HG02610 (cell line): ENCODE measurements at regions not wholly inside any gene's neighbourhood (a gene's known extent, or its start where the extent isn't known, plus 50 kb on each side); places are given as distances from the start of the nearest gene placed in this dataset.

Experiments used
- ATAC-seq: cut with Tn5 transposase; IDR thresholded peaks from one replicate; pipeline ENCODE4 v1.9.1; 2021; ENCODE audit warnings: mild to moderate bottlenecking, moderate library complexity; ENCODE audit not compliant: unreplicated experiment

DNA sequence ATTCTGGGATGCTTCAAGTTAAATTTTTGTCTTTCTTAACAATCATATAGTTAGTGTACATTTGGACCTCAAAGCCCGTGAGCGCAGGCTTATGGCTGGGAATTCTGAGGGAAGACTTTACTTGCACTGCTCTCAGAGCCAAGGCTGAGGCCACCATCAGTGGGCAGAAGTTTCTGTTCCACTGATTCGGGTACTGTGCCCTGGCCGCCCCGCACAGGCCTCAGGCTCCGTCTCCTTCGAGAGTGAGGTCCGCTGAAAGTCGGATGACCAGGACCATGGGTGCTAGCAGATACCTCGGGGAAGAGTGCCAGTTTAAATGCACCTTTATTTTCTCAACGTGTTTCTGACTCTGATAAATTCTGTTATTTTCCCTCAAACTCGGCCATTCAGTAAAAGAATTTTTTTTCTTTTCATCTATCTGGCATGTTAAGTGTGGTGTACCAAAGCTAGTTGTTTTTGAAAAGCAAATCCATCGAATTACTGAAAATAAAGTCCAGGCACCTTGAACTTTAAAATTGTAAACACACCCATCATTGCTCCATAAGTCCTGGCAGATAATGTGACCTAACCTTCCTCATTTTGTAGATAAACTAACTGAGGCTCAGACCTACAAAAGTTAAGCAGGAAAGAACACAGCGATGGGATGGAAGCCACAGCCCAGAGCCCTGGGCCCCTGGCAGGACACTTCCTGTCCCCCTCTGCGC, 126.7 kb downstream of the SOX1 start:
- ATAC-seq, result no peak

DNA sequence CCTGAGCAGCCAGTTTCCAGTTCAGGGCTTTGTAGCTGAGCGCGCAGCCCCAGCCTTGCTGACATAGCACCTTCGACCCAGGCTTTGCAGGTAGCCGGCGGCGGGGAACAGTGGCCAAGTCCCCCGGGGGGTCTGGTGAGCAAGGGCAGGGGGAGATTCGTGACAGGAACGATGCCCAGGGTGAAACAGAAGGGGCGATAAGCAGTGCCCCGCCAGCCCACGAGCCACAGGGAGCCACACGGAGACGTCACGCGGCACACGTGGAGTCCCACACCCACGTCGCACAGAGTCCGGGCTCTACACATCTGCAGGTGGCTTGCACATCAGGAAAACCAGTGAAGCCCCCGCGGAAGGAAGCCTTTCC, 127.2 kb downstream of the SOX1 start:
- no peak for ATAC-seq

DNA sequence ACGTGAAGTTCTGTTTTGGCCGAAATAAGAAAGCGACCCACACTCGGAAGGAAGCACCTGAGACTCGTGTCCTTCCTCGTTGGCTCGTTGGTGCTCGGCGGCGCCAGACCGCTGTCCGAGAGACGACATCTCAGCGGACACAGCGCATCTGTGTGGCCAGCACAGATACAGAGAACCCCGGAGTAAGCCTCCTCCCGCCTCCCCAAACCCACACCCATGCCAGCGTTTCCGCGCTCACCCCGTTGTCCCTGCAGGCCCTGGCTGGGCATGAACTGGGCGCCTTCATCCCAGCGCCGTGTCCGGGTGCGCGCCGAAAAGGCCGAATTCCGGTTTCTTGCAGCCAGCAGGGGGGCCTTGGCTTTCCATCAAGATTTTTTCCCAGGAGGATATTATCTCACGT, 127.6 kb downstream of the SOX1 start:
- ATAC-seq, result no peak

DNA sequence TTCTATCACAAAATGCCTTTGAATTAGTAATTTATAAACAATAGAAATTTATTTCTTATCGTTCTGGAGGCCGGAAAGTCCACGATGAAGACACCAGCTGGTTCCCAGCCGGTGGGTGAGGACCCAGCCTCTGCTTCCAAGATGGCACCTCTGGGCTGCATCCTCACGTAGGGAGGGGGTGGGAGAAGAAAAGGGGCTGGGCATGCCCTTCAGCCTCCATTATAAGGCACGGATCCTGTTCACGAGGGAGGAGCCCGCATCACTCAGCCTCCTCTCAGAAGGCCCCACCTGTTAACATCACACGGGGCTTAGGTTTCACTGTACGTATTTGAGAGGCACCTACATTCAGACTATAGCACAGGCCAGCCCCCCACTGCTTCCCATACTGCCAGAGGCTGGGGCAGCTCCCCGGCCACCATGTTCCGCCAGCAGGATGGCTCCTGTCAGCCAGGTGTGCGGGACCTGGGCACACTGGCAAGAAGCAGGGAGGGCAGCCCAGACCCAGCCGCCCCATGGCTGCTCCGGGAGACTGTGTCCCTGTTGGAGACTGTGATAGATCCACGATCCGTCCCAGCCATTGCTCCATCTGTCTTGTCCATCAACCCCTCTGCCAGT, 131.6 kb downstream of the SOX1 start:
- no peak for ATAC-seq

DNA sequence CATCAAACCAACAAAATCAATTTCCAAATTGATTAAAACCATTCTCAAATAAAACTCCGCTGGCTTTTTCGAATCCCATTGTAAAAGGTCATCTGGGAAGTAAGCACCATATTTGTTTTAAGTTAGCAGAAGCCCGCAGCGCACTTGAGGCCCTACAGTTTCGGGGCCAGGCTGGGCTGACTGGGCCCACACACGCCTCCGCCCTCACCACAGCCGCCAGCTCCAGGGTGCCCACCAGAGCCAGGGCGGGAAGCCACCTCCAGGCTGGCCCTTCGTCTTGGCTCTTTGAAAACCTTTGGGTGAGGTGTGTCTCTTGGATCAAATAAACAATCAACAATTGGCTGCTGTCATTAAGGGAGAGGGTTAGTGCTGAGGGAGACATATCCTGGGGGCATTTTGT, 133.3 kb downstream of the SOX1 start:
- ATAC-seq, result no peak

DNA sequence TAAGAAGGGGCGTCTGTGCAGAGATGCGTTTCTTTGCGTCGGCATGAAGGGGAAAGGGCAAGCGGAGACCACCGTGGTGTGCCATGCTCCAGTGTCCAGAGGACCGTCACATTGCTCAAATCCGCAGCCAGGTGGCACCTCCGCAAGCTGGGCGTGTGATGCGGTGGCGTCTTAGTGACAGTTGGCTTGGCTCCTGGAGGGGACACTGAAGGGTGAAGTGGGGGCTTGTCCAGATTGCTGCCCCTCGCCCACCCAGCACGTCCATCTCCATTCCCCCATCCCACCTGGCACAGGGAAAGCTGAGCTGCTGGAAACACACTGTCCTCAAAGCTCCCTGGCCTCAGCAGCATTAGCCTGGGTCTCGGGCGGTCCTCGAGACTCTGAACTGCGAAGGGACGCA, 135.3 kb downstream of the SOX1 start:
- ATAC-seq, result no peak

- ATAC-seq, result no peak
Observed at GRCh38 chr13:112202966-112203365, 136.0 kb downstream of the SOX1 start.

DNA sequence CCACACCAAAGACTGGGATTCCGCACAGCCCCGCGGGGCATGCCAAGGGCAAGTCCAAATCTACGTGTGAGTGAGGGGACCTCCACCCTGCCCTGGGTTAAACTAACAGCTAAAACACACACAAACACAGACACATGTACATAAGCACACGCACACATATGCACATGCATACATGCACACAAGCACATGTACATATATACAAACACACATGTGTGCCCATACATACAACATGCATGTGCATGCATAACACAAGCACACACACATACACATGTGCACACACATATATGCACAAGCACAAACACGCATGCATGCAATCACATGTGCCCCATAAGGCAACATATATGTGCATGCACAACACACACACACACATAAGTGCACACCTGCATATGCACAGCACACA, 136.7 kb downstream of the SOX1 start:
- ATAC-seq, result no peak

DNA sequence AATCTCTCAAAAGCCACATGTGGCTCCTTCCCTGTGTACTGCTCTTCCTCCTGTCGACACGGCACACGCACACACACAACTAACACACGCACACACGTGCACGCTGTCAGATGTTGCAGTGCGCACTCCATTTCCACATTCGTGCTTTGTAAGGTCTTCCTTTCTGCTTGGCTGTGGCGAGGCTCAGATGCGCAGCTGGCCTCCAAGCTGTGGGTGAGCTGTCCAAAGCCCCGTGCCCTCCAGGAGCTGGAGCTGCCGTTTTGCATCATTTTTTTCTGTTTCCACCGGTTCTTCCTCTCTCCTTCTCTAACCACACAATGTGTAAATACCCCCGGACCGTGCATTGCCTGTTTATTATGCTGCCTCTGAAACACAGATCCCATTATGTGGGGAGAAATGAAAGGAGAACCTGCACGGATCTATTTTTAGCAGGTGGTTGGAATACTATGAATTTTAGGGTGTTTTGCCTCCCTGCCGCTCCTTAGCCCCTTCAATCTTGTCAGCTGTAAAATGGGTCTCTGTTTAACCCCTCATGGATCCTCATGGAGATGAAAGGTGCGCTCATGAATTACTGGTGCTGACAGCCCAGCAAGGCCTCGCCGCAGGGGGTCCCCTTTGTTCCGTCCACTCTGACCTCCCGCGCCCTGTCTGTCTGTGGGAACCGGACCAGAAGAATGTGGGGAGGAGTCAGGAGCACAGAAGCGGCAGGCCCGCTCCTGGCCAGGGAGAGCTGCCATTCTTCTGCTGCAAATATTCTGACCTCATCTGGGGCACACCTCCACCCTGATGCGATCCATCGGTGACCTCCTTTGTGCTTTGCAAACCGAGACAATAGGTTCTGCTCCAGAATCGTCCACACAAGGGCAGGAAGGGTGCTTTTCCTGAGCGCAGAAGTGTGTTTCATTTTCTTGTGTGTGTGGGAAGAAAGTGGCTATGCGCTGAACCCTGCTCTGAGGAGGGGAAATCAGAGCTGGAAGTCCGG, 137.7 kb downstream of the SOX1 start:
- ATAC-seq, result no peak

DNA sequence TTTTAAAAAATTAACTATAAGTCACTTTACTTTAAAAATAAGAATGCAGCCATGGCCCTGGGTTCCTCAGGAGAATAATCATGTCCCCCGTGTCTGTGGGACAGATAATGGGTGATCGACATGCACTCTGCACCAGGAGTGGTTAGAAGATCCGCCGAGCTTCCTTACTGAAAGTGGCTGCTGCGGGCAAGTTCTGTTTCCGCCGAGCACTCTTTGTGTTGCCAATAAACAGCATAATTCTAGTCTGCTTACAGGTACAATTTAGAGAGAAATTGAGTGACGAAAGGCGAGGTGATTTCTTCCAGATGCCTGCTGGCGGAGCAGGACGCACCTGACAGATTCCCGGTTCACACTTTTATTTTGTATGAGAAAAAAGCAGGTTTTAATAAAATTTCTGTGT, 139.0 kb downstream of the SOX1 start:
- no peak for ATAC-seq

GRCh38 chr13:112207129-112207528, 140.2 kb downstream of the SOX1 start:
- ATAC-seq, result no peak

GRCh38 chr13:112208656-112209055, 141.7 kb downstream of the SOX1 start:
- ATAC-seq, result no peak

DNA sequence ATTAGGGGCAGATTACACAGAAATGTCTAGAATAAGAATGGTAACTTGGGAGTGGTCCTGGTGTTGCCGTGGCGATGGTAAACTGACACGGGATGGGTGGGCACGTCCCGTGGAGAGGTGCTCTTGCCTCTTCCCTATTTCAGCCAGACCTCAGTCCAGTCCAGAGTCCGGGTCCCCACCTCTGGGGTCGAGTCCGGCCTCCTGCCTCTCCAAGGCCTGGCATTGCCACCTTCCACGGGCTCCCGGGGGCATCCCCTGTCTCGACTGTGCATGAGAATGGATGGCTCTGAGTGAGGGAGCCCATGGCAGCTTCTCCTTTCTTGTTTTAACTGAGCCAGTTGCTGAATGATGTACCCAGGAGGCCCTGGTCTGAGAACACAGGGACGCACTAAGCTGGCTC, 142.3 kb downstream of the SOX1 start:
- ATAC-seq, result no peak

DNA sequence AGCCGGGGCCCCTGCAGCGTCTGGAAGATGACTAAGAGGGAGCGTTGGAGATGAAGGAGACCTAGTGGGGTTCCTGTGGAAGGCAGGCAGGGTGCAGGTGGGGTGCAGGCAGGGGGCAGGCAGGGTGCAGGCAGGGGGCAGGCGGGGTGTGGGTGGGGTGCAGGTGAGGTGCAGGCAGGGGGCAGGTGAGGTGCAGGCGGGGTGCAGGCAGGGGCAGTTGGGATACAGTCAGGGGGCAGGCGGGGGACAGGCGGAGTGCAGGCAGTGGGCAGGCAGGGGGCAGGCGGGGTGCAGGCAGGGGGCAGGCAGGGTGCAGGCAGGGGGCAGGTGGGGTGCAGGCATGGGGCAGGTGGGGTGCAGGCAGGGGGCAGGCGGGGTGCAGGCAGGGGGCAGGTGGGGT, 142.8 kb downstream of the SOX1 start:
- ATAC-seq, result no peak

- no peak for ATAC-seq
Observed at GRCh38 chr13:112210371-112210770, 143.4 kb downstream of the SOX1 start.

DNA sequence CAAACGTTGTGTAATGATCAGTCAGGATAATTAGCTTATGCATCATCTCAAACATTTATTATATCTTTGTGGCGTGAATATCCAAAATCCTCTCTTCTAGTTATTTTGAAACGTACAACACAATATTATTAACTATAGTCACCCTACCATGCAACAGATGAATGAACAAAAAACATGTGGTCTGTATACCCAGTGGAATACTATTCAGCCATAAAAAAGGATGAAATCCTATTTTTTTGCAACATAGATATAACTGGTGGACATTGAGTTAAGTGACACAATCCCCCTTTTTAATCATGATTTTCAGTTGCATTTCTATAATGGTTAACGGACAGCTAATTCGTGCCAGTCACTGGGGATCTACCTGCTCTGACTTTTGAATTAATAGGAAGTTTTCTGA, 145.6 kb downstream of the SOX1 start:
- ATAC-seq, result no peak

DNA sequence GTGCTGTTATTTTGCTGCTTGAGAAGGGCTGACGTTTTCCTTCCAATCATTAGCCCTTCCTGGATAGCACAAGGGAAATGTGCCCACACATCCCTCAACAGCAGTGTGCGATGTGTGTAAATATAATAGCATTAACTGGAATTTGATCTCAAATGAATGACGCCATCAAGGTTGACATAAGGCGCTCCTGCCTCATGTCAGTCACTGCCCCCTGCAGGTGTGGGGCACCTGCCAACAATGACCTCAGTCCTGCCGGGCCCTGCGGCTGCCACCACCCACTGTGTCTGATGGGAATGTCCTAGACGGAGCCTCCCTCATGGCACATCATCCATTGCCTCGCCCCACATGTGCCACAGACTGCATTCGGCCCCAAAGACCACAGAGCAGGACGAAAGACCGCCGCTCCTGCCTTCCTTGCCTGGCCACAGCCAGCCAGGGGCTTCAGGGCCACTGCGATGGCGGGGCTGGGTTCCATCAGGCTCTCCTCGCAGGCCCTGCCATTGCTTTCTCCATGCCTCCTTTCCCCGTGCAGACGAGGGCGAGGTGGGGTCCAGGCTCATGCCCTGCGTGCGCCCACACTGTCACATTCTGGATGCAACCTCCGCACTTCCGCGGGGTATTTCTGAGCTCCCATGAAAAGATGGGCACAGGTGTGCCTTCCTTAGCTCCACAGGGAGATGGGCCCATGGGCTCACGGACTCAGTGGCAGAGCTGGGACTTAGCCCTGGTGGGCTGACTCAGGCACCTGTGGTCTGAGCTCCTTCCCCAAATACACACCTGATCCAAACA, 146.7 kb downstream of the SOX1 start:
- ATAC-seq, result no peak

- no peak for ATAC-seq
Observed at GRCh38 chr13:112215871-112216270, 148.9 kb downstream of the SOX1 start.

DNA sequence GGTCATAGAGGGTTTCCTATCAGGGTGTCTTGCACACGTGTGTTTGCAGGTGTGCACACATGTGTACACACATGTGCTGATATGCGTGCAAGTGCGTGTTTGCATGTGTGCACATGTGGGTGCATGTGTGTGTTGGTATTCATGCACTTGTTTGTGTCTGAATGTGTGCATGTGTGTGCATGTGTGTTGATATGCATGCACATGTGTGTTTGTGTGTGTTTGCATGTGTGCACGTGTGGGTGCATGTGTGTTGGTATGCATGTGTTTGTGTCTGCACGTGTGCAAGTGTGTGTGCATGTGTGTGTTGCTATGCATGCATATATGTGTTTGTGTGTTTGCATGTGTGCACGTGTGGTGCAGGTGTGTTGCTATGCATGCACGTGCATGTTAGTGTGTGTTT, 150.5 kb downstream of the SOX1 start:
- ATAC-seq, result no peak

DNA sequence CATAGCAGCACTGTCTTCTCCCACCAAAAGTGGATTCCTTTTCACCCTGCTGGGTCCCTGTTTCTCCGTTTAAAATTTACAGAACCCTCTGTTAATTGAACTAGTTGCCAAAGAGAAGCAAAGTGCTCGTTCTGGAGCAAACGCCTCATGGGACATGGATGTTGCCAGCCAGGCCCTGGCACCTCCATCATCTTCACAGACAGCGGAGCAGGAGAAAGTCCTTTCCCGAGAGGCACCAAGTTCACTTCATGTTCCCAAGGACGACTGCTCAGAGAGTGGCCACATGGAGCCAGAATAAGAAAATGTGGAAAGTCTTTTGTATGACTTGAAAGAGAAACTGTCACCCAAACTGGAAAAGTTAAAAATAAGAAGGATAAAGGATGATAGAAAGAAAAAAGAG, 151.5 kb downstream of the SOX1 start:
- no peak for ATAC-seq

DNA sequence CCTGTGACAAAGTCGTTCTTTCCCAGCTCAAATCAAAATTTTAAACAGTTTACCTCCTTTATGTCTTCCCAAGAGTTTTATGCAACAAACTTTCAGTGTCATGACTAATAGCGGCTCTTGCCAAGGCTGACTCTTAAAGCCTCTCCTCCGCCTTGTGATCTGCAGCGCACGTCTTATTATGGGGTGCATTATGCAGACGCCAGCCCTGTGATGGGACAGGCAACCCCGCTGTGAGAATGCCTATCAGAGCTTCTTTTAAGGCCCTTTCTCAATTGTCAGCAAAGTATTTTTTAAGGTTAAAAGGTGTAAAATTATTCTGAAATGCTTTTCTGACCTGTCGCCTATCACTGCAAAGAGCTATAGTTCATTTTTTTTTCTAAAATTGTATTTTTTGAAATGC, 152.8 kb downstream of the SOX1 start:
- ATAC-seq, result no peak
